Fibroblast of lung (primary cell): ENCODE measurements at regions not wholly inside any gene's neighbourhood (a gene's known extent, or its start where the extent isn't known, plus 50 kb on each side); places are given as distances from the start of the nearest gene placed in this dataset.

Source experiments
- DNase-seq, 2 donors: peaks; one replicate each; pipeline versions ENCODE4 v3.0.0 to v3.0.0-alpha.2; 2010; ENCODE audit warnings: low read depth in 2 of 2
- H2AFZ ChIP-seq: 2 replicates; pipeline ENCODE4 v1.5.1; 2012; ENCODE audit warnings: low read length, control low read depth, inconsistent platforms
- H3K27ac ChIP-seq: 2 replicates; pipeline ENCODE4 v1.5.1; 2011; ENCODE audit warnings: low read length, control low read depth; ENCODE audit not compliant: insufficient read depth
- H3K27me3 ChIP-seq: 2 replicates; pipeline ENCODE4 v1.5.1; 2011; ENCODE audit warnings: mild to moderate bottlenecking, low read length; ENCODE audit not compliant: control insufficient read depth, insufficient read depth
- H3K36me3 ChIP-seq: 2 replicates; pipeline ENCODE4 v1.5.1; 2011; ENCODE audit warnings: low read length; ENCODE audit not compliant: control insufficient read depth, insufficient read depth
- H3K4me1 ChIP-seq: 2 replicates; pipeline ENCODE4 v1.5.1; 2011; ENCODE audit warnings: low read length; ENCODE audit not compliant: control insufficient read depth, insufficient read depth; ENCODE audit errors: extremely low read depth
- H3K4me2 ChIP-seq: 2 replicates; pipeline ENCODE4 v1.5.1; 2011; ENCODE audit warnings: low read length, control low read depth; ENCODE audit not compliant: insufficient read depth; ENCODE audit errors: extremely low read depth
- H3K4me3 ChIP-seq, 4 experiments: fragments of 200-600 bp in 1 of 4; sonication (generic) in 1 of 4; replicated peaks in 1 of 4; 2 replicates each; pipeline ENCODE4 v1.5.1; 2011 to 2016; ENCODE audit warnings: low read length in 4 of 4, low read depth in 3 of 4, mild to moderate bottlenecking in 3 of 4, control low read depth in 2 of 4, inconsistent platforms in 1 of 4, mixed read lengths in 1 of 4; ENCODE audit not compliant: insufficient read depth in 1 of 4; ENCODE audit errors: control extremely low read depth in 1 of 4
- H3K79me2 ChIP-seq: 2 replicates; pipeline ENCODE4 v1.5.1; 2012; ENCODE audit warnings: mild to moderate bottlenecking, low read length, inconsistent platforms; ENCODE audit not compliant: control insufficient read depth, insufficient read depth
- H3K9ac ChIP-seq: 2 replicates; pipeline ENCODE4 v1.5.1; 2011; ENCODE audit warnings: mild to moderate bottlenecking, low read length, control low read depth; ENCODE audit not compliant: insufficient read depth
- H3K9me3 ChIP-seq: 2 replicates; pipeline ENCODE4 v1.5.1; 2012; ENCODE audit warnings: low read depth, low read length; ENCODE audit not compliant: control insufficient read depth, insufficient read depth
- H4K20me1 ChIP-seq: 2 replicates; pipeline ENCODE4 v1.5.1; 2011; ENCODE audit warnings: low read length; ENCODE audit not compliant: control insufficient read depth, insufficient read depth; ENCODE audit errors: extremely low read depth
- EZH2 ChIP-seq: IDR thresholded peaks from 2 replicates; pipeline ENCODE4 v1.5.1; 2012; ENCODE audit warnings: low read length, control low read depth, mild to moderate bottlenecking; ENCODE audit errors: missing control alignments
- TF ChIP-seq, protein P1 (sequence below), 2 donors: IDR thresholded peaks in 1 of 2; conservative IDR thresholded peaks in 1 of 2; 1 replicate in 1 of 2; 2 replicates in 1 of 2; pipeline ENCODE4 v1.5.1; 2011 to 2012; ENCODE audit warnings: low read length in 2 of 2, control low read depth in 1 of 2, inconsistent platforms in 1 of 2, low read depth in 1 of 2, mild to moderate bottlenecking in 1 of 2

DNA sequence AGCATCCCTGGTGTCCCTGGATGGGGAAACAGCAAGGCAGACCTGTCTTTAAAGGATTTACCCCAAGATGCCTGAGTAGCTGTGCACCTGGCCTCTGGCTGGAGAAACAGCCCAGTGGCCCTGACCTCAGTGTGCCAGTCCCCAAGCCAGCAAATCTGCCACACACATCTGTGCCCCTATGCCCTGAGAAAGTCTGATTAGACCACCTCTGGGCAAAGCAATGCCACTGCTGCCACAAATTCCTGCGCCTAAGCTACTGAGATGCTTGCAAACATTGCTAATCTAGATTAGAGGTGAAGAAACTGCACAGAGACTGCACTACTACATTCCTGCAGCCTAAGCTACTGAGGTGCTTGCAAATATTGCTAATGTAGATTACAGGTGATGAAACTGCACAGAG is 269.6 kb downstream of the CEMIP2 start:
- Histone ChIP-seq H4K20me1 (no peaks in the 10 kb centered on the region), H3K79me2 (no peaks in the 10 kb centered on the region), H3K9me3 (no peaks in the 10 kb centered on the region), H3K36me3 (no peaks in the 10 kb centered on the region), H3K4me2 (no peak overlapping the region), H3K4me3 (no peak overlapping the region), H3K4me1 (no peaks in the 10 kb centered on the region), H2AFZ (no peak overlapping the region), H3K27me3 (no peaks in the 10 kb centered on the region), H3K27ac (no peak overlapping the region), H3K9ac (no peak overlapping the region)
- DNase-seq = no peak
- no peak for TF ChIP-seq EZH2
- TF ChIP-seq, protein P1, sequence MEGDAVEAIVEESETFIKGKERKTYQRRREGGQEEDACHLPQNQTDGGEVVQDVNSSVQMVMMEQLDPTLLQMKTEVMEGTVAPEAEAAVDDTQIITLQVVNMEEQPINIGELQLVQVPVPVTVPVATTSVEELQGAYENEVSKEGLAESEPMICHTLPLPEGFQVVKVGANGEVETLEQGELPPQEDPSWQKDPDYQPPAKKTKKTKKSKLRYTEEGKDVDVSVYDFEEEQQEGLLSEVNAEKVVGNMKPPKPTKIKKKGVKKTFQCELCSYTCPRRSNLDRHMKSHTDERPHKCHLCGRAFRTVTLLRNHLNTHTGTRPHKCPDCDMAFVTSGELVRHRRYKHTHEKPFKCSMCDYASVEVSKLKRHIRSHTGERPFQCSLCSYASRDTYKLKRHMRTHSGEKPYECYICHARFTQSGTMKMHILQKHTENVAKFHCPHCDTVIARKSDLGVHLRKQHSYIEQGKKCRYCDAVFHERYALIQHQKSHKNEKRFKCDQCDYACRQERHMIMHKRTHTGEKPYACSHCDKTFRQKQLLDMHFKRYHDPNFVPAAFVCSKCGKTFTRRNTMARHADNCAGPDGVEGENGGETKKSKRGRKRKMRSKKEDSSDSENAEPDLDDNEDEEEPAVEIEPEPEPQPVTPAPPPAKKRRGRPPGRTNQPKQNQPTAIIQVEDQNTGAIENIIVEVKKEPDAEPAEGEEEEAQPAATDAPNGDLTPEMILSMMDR (conservative IDR thresholded peaks at IDR 0.05 in 1 of 2, IDR thresholded peaks at IDR 0.05 in 1 of 2; ENCODE audit: low read depth in 1 of 2, low read length in 2 of 2) = no peak

DNA sequence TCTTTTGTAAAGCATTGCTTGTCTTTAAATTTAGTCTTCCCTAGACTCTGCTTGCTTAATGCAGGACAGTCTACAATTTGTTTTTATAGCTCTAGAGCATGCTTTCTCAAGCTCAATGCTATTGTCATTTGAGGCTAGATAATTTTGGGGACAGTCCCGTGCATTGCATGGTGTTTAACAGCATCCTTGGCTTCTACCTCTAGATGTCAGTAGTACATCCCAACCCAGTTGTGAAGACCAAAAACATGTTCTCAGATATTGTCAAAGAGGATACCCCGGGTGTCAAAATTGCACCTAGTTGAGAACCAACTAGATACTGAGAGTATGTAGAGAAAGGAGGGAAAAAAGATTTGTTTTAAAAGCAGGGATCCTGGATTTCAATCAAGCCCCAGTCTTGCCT is 277.5 kb downstream of the CEMIP2 start:
- H2AFZ ChIP-seq = no peak overlapping the region
- no peak for DNase-seq
- H3K36me3 ChIP-seq = no peaks in the 10 kb centered on the region
- no peaks in the 10 kb centered on the region for H4K20me1 ChIP-seq
- H3K27ac ChIP-seq = no peak overlapping the region
- no peaks in the 10 kb centered on the region for H3K79me2 ChIP-seq
- H3K27me3 ChIP-seq = no peaks in the 10 kb centered on the region
- H3K4me1 ChIP-seq = no peaks in the 10 kb centered on the region
- H3K9ac ChIP-seq = no peak overlapping the region
- TF ChIP-seq EZH2 = no peak
- TF ChIP-seq, protein P1 (conservative IDR thresholded peaks at IDR 0.05 in 1 of 2, IDR thresholded peaks at IDR 0.05 in 1 of 2; ENCODE audit: low read depth in 1 of 2, low read length in 2 of 2) = peak; percentile 15 to 21
- no peak overlapping the region for H3K4me2 ChIP-seq
- H3K4me3 ChIP-seq = no peak overlapping the region
- no peaks in the 10 kb centered on the region for H3K9me3 ChIP-seq

DNA sequence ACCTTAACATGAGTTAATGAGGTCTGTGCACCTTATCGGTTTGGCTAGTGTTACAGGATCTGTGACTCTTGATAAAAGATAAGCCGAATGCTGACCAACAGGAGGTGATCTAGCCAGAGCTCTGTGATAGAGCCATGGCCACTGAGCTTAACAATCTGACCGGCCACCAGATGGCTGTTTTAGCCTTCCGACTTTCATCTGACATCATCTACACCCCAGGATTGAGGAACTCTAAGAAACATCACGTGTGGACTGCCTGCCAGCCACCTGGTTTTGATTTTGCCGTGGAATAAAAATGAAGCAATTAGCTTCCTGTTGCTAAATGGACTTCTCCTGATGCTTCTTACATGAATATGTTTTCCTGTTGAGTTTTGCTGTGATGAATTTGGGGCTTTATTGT is 281.3 kb downstream of the CEMIP2 start:
- Histone ChIP-seq H3K36me3 (no peaks in the 10 kb centered on the region), H3K4me2 (no peak overlapping the region), H3K79me2 (no peaks in the 10 kb centered on the region), H2AFZ (no peak overlapping the region), H3K9me3 (no peaks in the 10 kb centered on the region), H3K27me3 (no peaks in the 10 kb centered on the region), H3K4me3 (no peak overlapping the region), H3K27ac (no peak overlapping the region), H4K20me1 (no peaks in the 10 kb centered on the region), H3K9ac (no peak overlapping the region), H3K4me1 (no peaks in the 10 kb centered on the region)
- no peak for DNase-seq
- TF ChIP-seq, protein P1 (conservative IDR thresholded peaks at IDR 0.05 in 1 of 2, IDR thresholded peaks at IDR 0.05 in 1 of 2; ENCODE audit: low read depth in 1 of 2, low read length in 2 of 2) = no peak
- TF ChIP-seq EZH2 = no peak
